Amniotic epithelial cell (primary cell): ENCODE measurements at regions not wholly inside any gene's neighbourhood (a gene's known extent, or its start where the extent isn't known, plus 50 kb on each side); places are given as distances from the start of the nearest gene placed in this dataset.
"Not testable (repeated sequence)": the region's sequence is repeated elsewhere in the genome, so short reads cannot be mapped to it uniquely, and the experiment has no call there.

Experiments used
- DNase-seq: peaks from one replicate; pipeline ENCODE4 v3.0.0-alpha.2; 2010; ENCODE audit warnings: low read depth

- DNase-seq, result peak; percentile 45
Observed at GRCh38 chr5:143629871-143630659, 181.9 kb upstream of the HMHB1 start.

GRCh38 chr5:143625048-143625447, 186.9 kb upstream of the HMHB1 start:
- not testable (repeated sequence) for DNase-seq

- DNase-seq, result no peak
Observed at GRCh38 chr5:143624465-143624864, 187.5 kb upstream of the HMHB1 start.

GRCh38 chr5:143619040-143619439, 192.9 kb upstream of the HMHB1 start:
- DNase-seq, result no peak

GRCh38 chr5:143618141-143618540, 193.8 kb upstream of the HMHB1 start:
- DNase-seq, result no peak

GRCh38 chr5:143614831-143615230, 197.1 kb upstream of the HMHB1 start:
- no peak for DNase-seq

GRCh38 chr5:143613329-143613728, 198.6 kb upstream of the HMHB1 start:
- no peak for DNase-seq

- DNase-seq, result no peak
Observed at GRCh38 chr5:143610946-143611345, 201.0 kb upstream of the HMHB1 start.

GRCh38 chr5:143606043-143606752, 202.7 kb upstream of the NR3C1 start:
- DNase-seq, result no peak

- no peak for DNase-seq
Observed at GRCh38 chr5:143605403-143606005, 202.0 kb upstream of the NR3C1 start.

GRCh38 chr5:143601917-143602333, 198.4 kb upstream of the NR3C1 start:
- no peak for DNase-seq

GRCh38 chr5:143601357-143601756, 197.9 kb upstream of the NR3C1 start:
- DNase-seq, result peak; percentile 33

GRCh38 chr5:143600396-143601075, 197.1 kb upstream of the NR3C1 start:
- peak; percentile 66 for DNase-seq

GRCh38 chr5:143599474-143599873, 196.0 kb upstream of the NR3C1 start:
- no peak for DNase-seq

- DNase-seq, result no peak
Observed at GRCh38 chr5:143596824-143597223, 193.3 kb upstream of the NR3C1 start.

GRCh38 chr5:143594902-143595818, 191.7 kb upstream of the NR3C1 start:
- DNase-seq, result peak; percentile 49

GRCh38 chr5:143593723-143594122, 190.2 kb upstream of the NR3C1 start:
- DNase-seq, result no peak

- peak; percentile 48 for DNase-seq
Observed at GRCh38 chr5:143592648-143593047, 189.2 kb upstream of the NR3C1 start.

- no peak for DNase-seq
Observed at GRCh38 chr5:143588933-143589662, 185.6 kb upstream of the NR3C1 start.

- not testable (repeated sequence) for DNase-seq
Observed at GRCh38 chr5:143588121-143588520, 184.6 kb upstream of the NR3C1 start.
